ENCODE measurements at regions not wholly inside any gene's neighbourhood (a gene's known extent, or its start where the extent isn't known, plus 50 kb on each side); places are given as distances from the start of the nearest gene placed in this dataset.

- intact Hi-C loops (cut with micrococcal nuclease): no loop called here
- Histone ChIP-seq H3K9ac (ENCODE audit: insufficient read depth, low read length, poor library complexity, severe bottlenecking) (no peak overlapping the region), H3K4me1 (ENCODE audit: control insufficient read depth in 1 of 2, insufficient read depth in 2 of 2, low read length in 2 of 2) (no peaks in the 10 kb centered on the region), H4K20me1 (ENCODE audit: insufficient read depth, low read length) (no peaks in the 10 kb centered on the region), H3K36me3 (replicated peaks in 1 of 2; ENCODE audit: control insufficient read depth in 1 of 2, insufficient read depth in 2 of 2, low read length in 2 of 2) (no peaks in the 10 kb centered on the region), H3K4me3 (replicated peaks in 1 of 3; ENCODE audit: low read depth in 2 of 3, low read length in 3 of 3) (no peak overlapping the region), H3K9me3 (replicated peaks in 1 of 2; ENCODE audit: control insufficient read depth in 1 of 2, insufficient read depth in 1 of 2, low read length in 2 of 2) (no peaks in the 10 kb centered on the region), H3K27ac (ENCODE audit: low read depth in 1 of 2, low read length in 2 of 2) (no peak overlapping the region), H3K4me2 (replicated peaks; ENCODE audit: extremely low read depth, low read length, poor library complexity, severe bottlenecking) (no peak overlapping the region), H3K79me2 (ENCODE audit: insufficient read depth, low read length) (no peaks in the 10 kb centered on the region), H2AFZ (ENCODE audit: insufficient read depth, low read depth, low read length, poor library complexity, severe bottlenecking) (no peak overlapping the region), H3K27me3 (ENCODE audit: control insufficient read depth in 2 of 2, insufficient read depth in 2 of 2, low read length in 2 of 2) (no peaks in the 10 kb centered on the region)
- Mint-ChIP-seq H3K27ac (no peak overlapping the region), H3K36me3 (no peaks in the 10 kb centered on the region), H3K27me3 (ENCODE audit: low read depth in 3 of 3) (peaks cover 0 to 3% (median 3%) of the 10 kb centered on the region in 3 donors), H3K4me3 (no peak overlapping the region), H3K9me3 (peaks cover 0 to 7% (median 0%) of the 10 kb centered on the region in 7 donors), H3K4me1 (no peaks in the 10 kb centered on the region)
- no peak for TF ChIP-seq CTCF (IDR thresholded peaks at IDR 0.05)
- 81% methylated on average over 2 of the region's 3 CpGs for WGBS (ENCODE audit: insufficient coverage)
- no peak for DNase-seq
Observed at GRCh38 chr1:218900615-218901014, 273.1 kb upstream of the LYPLAL1 start.

GRCh38 chr1:218904416-218904815 is 269.3 kb upstream of the LYPLAL1 start:
- H3K79me2 ChIP-seq (ENCODE audit: insufficient read depth, low read length): no peaks in the 10 kb centered on the region
- H3K27ac ChIP-seq (ENCODE audit: low read depth in 1 of 2, low read length in 2 of 2): no peak overlapping the region
- H3K9me3 Mint-ChIP-seq: peaks cover 0 to 7% (median 0%) of the 10 kb centered on the region in 7 donors
- 0% methylated on average over 1 of the region's 1 CpG for WGBS (ENCODE audit: insufficient coverage)
- H4K20me1 ChIP-seq (ENCODE audit: insufficient read depth, low read length): no peaks in the 10 kb centered on the region
- no peak for TF ChIP-seq CTCF (IDR thresholded peaks at IDR 0.05)
- H3K4me1 Mint-ChIP-seq: no peaks in the 10 kb centered on the region
- no peak overlapping the region for H3K27ac Mint-ChIP-seq
- no peaks in the 10 kb centered on the region for H3K36me3 ChIP-seq (replicated peaks in 1 of 2; ENCODE audit: control insufficient read depth in 1 of 2, insufficient read depth in 2 of 2, low read length in 2 of 2)
- H3K4me2 ChIP-seq (replicated peaks; ENCODE audit: extremely low read depth, low read length, poor library complexity, severe bottlenecking): no peak overlapping the region
- H3K27me3 ChIP-seq (ENCODE audit: control insufficient read depth in 2 of 2, insufficient read depth in 2 of 2, low read length in 2 of 2): no peaks in the 10 kb centered on the region
- DNase-seq: no peak
- no peaks in the 10 kb centered on the region for H3K36me3 Mint-ChIP-seq
- no peaks in the 10 kb centered on the region for H3K4me1 ChIP-seq (ENCODE audit: control insufficient read depth in 1 of 2, insufficient read depth in 2 of 2, low read length in 2 of 2)
- H2AFZ ChIP-seq (ENCODE audit: insufficient read depth, low read depth, low read length, poor library complexity, severe bottlenecking): no peak overlapping the region
- no peak overlapping the region for H3K4me3 Mint-ChIP-seq
- no peaks in the 10 kb centered on the region for H3K9me3 ChIP-seq (replicated peaks in 1 of 2; ENCODE audit: control insufficient read depth in 1 of 2, insufficient read depth in 1 of 2, low read length in 2 of 2)
- intact Hi-C loops (cut with micrococcal nuclease): no loop called here
- no peak overlapping the region for H3K4me3 ChIP-seq (replicated peaks in 1 of 3; ENCODE audit: low read depth in 2 of 3, low read length in 3 of 3)
- no peak overlapping the region for H3K9ac ChIP-seq (ENCODE audit: insufficient read depth, low read length, poor library complexity, severe bottlenecking)
- peaks cover 0 to 2% (median 0%) of the 10 kb centered on the region in 3 donors for H3K27me3 Mint-ChIP-seq (ENCODE audit: low read depth in 3 of 3)
